Superior temporal gyrus (tissue), 1 donor: ENCODE measurements at regions not wholly inside any gene's neighbourhood (a gene's known extent, or its start where the extent isn't known, plus 50 kb on each side); places are given as distances from the start of the nearest gene placed in this dataset.

ENCODE experiments used
- DNase-seq: peaks from one replicate; pipeline ENCODE4 v3.0.0-alpha.2; 2016; ENCODE audit errors: extremely low spot score

GRCh38 chrX:88416965-88417364, 330.1 kb upstream of the CPXCR1 start:
- no peak for DNase-seq

GRCh38 chrX:88424071-88424470, 323.0 kb upstream of the CPXCR1 start:
- DNase-seq, result no peak

GRCh38 chrX:88424541-88424940, 322.5 kb upstream of the CPXCR1 start:
- DNase-seq, result no peak

- peak; percentile 63 for DNase-seq
Observed at GRCh38 chrX:88425739-88426138, 321.3 kb upstream of the CPXCR1 start.

GRCh38 chrX:88437563-88437962, 309.5 kb upstream of the CPXCR1 start:
- no peak for DNase-seq

- DNase-seq, result no peak
Observed at GRCh38 chrX:88438209-88438608, 308.8 kb upstream of the CPXCR1 start.

GRCh38 chrX:88439935-88440334, 307.1 kb upstream of the CPXCR1 start:
- DNase-seq, result no peak
